ENCODE measurements at regions not wholly inside any gene's neighbourhood (a gene's known extent, or its start where the extent isn't known, plus 50 kb on each side); places are given as distances from the start of the nearest gene placed in this dataset.

- H3K9me3 Mint-ChIP-seq, result no peaks in the 10 kb centered on the region
- H3K27ac Mint-ChIP-seq, result no peak overlapping the region
- no peaks in the 10 kb centered on the region for H3K4me1 Mint-ChIP-seq (ENCODE audit: low read depth)
- H3K36me3 Mint-ChIP-seq (ENCODE audit: low read depth), result no peaks in the 10 kb centered on the region
- no peak overlapping the region for H3K4me3 Mint-ChIP-seq
- no peaks in the 10 kb centered on the region for H3K27me3 Mint-ChIP-seq (ENCODE audit: low read depth)
Measured at GRCh38 chr2:58908501-58909154, 667.5 kb upstream of the FANCL start.

GRCh38 chr2:58907644-58908043 is 666.5 kb upstream of the FANCL start:
- H3K4me1 Mint-ChIP-seq (ENCODE audit: low read depth), result no peaks in the 10 kb centered on the region

GRCh38 chr2:58906081-58906645 is 665.0 kb upstream of the FANCL start:
- no peak overlapping the region for H3K27ac Mint-ChIP-seq
- H3K4me3 Mint-ChIP-seq, result no peak overlapping the region
- no peaks in the 10 kb centered on the region for H3K27me3 Mint-ChIP-seq (ENCODE audit: low read depth)
- no peaks in the 10 kb centered on the region for H3K9me3 Mint-ChIP-seq
- H3K36me3 Mint-ChIP-seq (ENCODE audit: low read depth), result no peaks in the 10 kb centered on the region
- no peaks in the 10 kb centered on the region for H3K4me1 Mint-ChIP-seq (ENCODE audit: low read depth)

More at GRCh38 chr2:58907644-58908043, 666.5 kb upstream of the FANCL start:
- H3K27ac Mint-ChIP-seq, result no peak overlapping the region
- no peak overlapping the region for H3K4me3 Mint-ChIP-seq
- H3K27me3 Mint-ChIP-seq (ENCODE audit: low read depth), result no peaks in the 10 kb centered on the region
- H3K36me3 Mint-ChIP-seq (ENCODE audit: low read depth), result no peaks in the 10 kb centered on the region
- no peaks in the 10 kb centered on the region for H3K9me3 Mint-ChIP-seq

GRCh38 chr2:58904095-58904494 is 663.0 kb upstream of the FANCL start:
- Mint-ChIP-seq H3K27me3 (ENCODE audit: low read depth) (no peaks in the 10 kb centered on the region), H3K9me3 (no peaks in the 10 kb centered on the region), H3K36me3 (ENCODE audit: low read depth) (no peaks in the 10 kb centered on the region), H3K27ac (no peak overlapping the region), H3K4me1 (ENCODE audit: low read depth) (no peaks in the 10 kb centered on the region), H3K4me3 (no peak overlapping the region)

- no peaks in the 10 kb centered on the region for H3K9me3 Mint-ChIP-seq
- H3K27me3 Mint-ChIP-seq (ENCODE audit: low read depth), result no peaks in the 10 kb centered on the region
- no peaks in the 10 kb centered on the region for H3K36me3 Mint-ChIP-seq (ENCODE audit: low read depth)
- no peak overlapping the region for H3K4me3 Mint-ChIP-seq
- no peaks in the 10 kb centered on the region for H3K4me1 Mint-ChIP-seq (ENCODE audit: low read depth)
- no peak overlapping the region for H3K27ac Mint-ChIP-seq
Measured at GRCh38 chr2:58903427-58903826, 662.3 kb upstream of the FANCL start.

- no peak overlapping the region for H3K4me3 Mint-ChIP-seq
Measured at GRCh38 chr2:58900246-58901027, 659.3 kb upstream of the FANCL start.

GRCh38 chr2:58899692-58900091 is 658.6 kb upstream of the FANCL start:
- Mint-ChIP-seq H3K4me1 (ENCODE audit: low read depth) (no peaks in the 10 kb centered on the region), H3K4me3 (no peak overlapping the region), H3K27me3 (ENCODE audit: low read depth) (peaks cover 4% of the 10 kb centered on the region), H3K27ac (no peak overlapping the region), H3K9me3 (no peaks in the 10 kb centered on the region), H3K36me3 (ENCODE audit: low read depth) (no peaks in the 10 kb centered on the region)

More at GRCh38 chr2:58900246-58901027, 659.3 kb upstream of the FANCL start:
- Mint-ChIP-seq H3K27me3 (ENCODE audit: low read depth) (peaks cover 4% of the 10 kb centered on the region), H3K27ac (no peak overlapping the region), H3K9me3 (no peaks in the 10 kb centered on the region), H3K36me3 (ENCODE audit: low read depth) (no peaks in the 10 kb centered on the region), H3K4me1 (ENCODE audit: low read depth) (no peaks in the 10 kb centered on the region)

- peaks cover 4% of the 10 kb centered on the region for H3K27me3 Mint-ChIP-seq (ENCODE audit: low read depth)
- H3K27ac Mint-ChIP-seq, result no peak overlapping the region
- H3K4me1 Mint-ChIP-seq (ENCODE audit: low read depth), result no peaks in the 10 kb centered on the region
- no peak overlapping the region for H3K4me3 Mint-ChIP-seq
- no peaks in the 10 kb centered on the region for H3K9me3 Mint-ChIP-seq
- no peaks in the 10 kb centered on the region for H3K36me3 Mint-ChIP-seq (ENCODE audit: low read depth)
Measured at GRCh38 chr2:58896638-58897037, 655.5 kb upstream of the FANCL start.

GRCh38 chr2:58895857-58896256 is 654.7 kb upstream of the FANCL start:
- Mint-ChIP-seq H3K27ac (no peak overlapping the region), H3K4me3 (no peak overlapping the region), H3K9me3 (no peaks in the 10 kb centered on the region), H3K4me1 (ENCODE audit: low read depth) (no peaks in the 10 kb centered on the region), H3K27me3 (ENCODE audit: low read depth) (peaks cover 4% of the 10 kb centered on the region), H3K36me3 (ENCODE audit: low read depth) (no peaks in the 10 kb centered on the region)

GRCh38 chr2:58893656-58894351 is 652.7 kb upstream of the FANCL start:
- Mint-ChIP-seq H3K4me3 (no peak overlapping the region), H3K27me3 (ENCODE audit: low read depth) (peaks cover 4% of the 10 kb centered on the region), H3K9me3 (no peaks in the 10 kb centered on the region), H3K36me3 (ENCODE audit: low read depth) (no peaks in the 10 kb centered on the region), H3K4me1 (ENCODE audit: low read depth) (no peaks in the 10 kb centered on the region), H3K27ac (no peak overlapping the region)

- Mint-ChIP-seq H3K27ac (no peak overlapping the region), H3K27me3 (ENCODE audit: low read depth) (peaks cover 2% of the 10 kb centered on the region), H3K36me3 (ENCODE audit: low read depth) (no peaks in the 10 kb centered on the region), H3K4me3 (no peak overlapping the region), H3K4me1 (ENCODE audit: low read depth) (no peaks in the 10 kb centered on the region), H3K9me3 (no peaks in the 10 kb centered on the region)
Measured at GRCh38 chr2:58891828-58892377, 650.8 kb upstream of the FANCL start.

GRCh38 chr2:58890865-58891525 is 649.9 kb upstream of the FANCL start:
- Mint-ChIP-seq H3K4me3 (no peak overlapping the region), H3K36me3 (ENCODE audit: low read depth) (no peaks in the 10 kb centered on the region), H3K27me3 (ENCODE audit: low read depth) (no peaks in the 10 kb centered on the region), H3K4me1 (ENCODE audit: low read depth) (no peaks in the 10 kb centered on the region), H3K27ac (no peak overlapping the region), H3K9me3 (no peaks in the 10 kb centered on the region)

GRCh38 chr2:58886009-58886408 is 644.9 kb upstream of the FANCL start:
- H3K36me3 Mint-ChIP-seq (ENCODE audit: low read depth), result no peaks in the 10 kb centered on the region
- H3K27ac Mint-ChIP-seq, result no peak overlapping the region
- H3K27me3 Mint-ChIP-seq (ENCODE audit: low read depth), result no peaks in the 10 kb centered on the region
- no peak overlapping the region for H3K4me3 Mint-ChIP-seq
- H3K4me1 Mint-ChIP-seq (ENCODE audit: low read depth), result no peaks in the 10 kb centered on the region
- no peaks in the 10 kb centered on the region for H3K9me3 Mint-ChIP-seq

- no peaks in the 10 kb centered on the region for H3K4me1 Mint-ChIP-seq (ENCODE audit: low read depth)
- H3K9me3 Mint-ChIP-seq, result no peaks in the 10 kb centered on the region
- H3K27ac Mint-ChIP-seq, result no peak overlapping the region
- no peak overlapping the region for H3K4me3 Mint-ChIP-seq
- H3K36me3 Mint-ChIP-seq (ENCODE audit: low read depth), result no peaks in the 10 kb centered on the region
- no peaks in the 10 kb centered on the region for H3K27me3 Mint-ChIP-seq (ENCODE audit: low read depth)
Measured at GRCh38 chr2:58879834-58880233, 638.7 kb upstream of the FANCL start.

Data from T-helper 1 cell treated with Interleukin-12 subunit alpha and Interleukin-12 subunit beta and Interleukin-4 antibody, amounts not matched to agents 30 μg/mL and 1 μg/mL, for 36 hours (primary cell).